GM12878 (cell line): ENCODE measurements at regions not wholly inside any gene's neighbourhood (a gene's known extent, or its start where the extent isn't known, plus 50 kb on each side); places are given as distances from the start of the nearest gene placed in this dataset.

Experiments
- ATAC-seq: fragments of 200-7000 bp; cut with Tn5 transposase; 3 replicates; pipeline ENCODE4 v1.9.1; 2020; ENCODE audit warnings: mild to moderate bottlenecking, moderate library complexity
- BruUV-seq: library from RNA; stranded (reverse); fragments of 400-500 nt; replicated peaks from 2 replicates; lab custom pipeline; 2021; lab: Mats Ljungman, UMichigan
- CTCF ChIA-PET: fragments of 300-600 bp; sonication (Branson Sonifier 250); formaldehyde crosslinking; extraction: SDS; loops from one replicate; lab custom pipeline; 2021; ENCODE audit warnings: inconsistent platforms; lab: Yijun Ruan, JAX
- POLR2A ChIA-PET: fragments of 350-600 bp; formaldehyde crosslinking; extraction: SDS; loops from one replicate; lab custom pipeline; 2021; ENCODE audit warnings: inconsistent platforms; lab: Charles Lee
- RAD21 ChIA-PET: fragments of 300-600 bp; sonication (Branson Sonifier 250); formaldehyde crosslinking; loops from one replicate; lab custom pipeline; 2023; ENCODE audit warnings: antibody characterized with exemption; ENCODE audit not compliant: unreplicated experiment; lab: Charles Lee
- SMC1A ChIA-PET: fragments of 300-600 bp; sonication (Branson Sonifier 250); formaldehyde crosslinking; loops from one replicate; lab custom pipeline; 2023; ENCODE audit not compliant: unreplicated experiment, uncharacterized antibody; lab: Charles Lee
- DNase-seq: peaks from one replicate; pipeline ENCODE4 v3.0.0-alpha.2; 2011; ENCODE audit warnings: low read depth, low spot score
- FAIRE-seq: peaks from 3 replicates; lab custom pipeline; 2011; peaks lifted over from hg19 to GRCh38; lab: Jason Lieb, UNC
- H2AFZ ChIP-seq: 2 replicates; pipeline ENCODE4 v1.6.0; 2011; ENCODE audit warnings: low read depth, low read length, control low read depth; ENCODE audit not compliant: control insufficient read depth
- H3K27ac ChIP-seq: 2 replicates; pipeline ENCODE4 v1.5.1; 2011; ENCODE audit warnings: control low read depth; ENCODE audit not compliant: control insufficient read depth, insufficient read depth
- H3K27me3 ChIP-seq, 2 experiments: replicated peaks in 1 of 2; 2 replicates each; pipeline versions ENCODE4 v1.6.0 to v1.6.1; 2011; ENCODE audit warnings: low read length in 1 of 2; ENCODE audit not compliant: control insufficient read depth in 2 of 2, insufficient read depth in 2 of 2
- H3K36me3 ChIP-seq, 2 experiments: 2 replicates each; pipeline ENCODE4 v1.5.1; 2011; ENCODE audit warnings: low read length in 1 of 2; ENCODE audit not compliant: control insufficient read depth in 2 of 2, insufficient read depth in 2 of 2
- H3K4me1 ChIP-seq: 2 replicates; pipeline ENCODE4 v1.6.1; 2011; ENCODE audit warnings: mild to moderate bottlenecking, low read length, moderate library complexity, mixed read lengths; ENCODE audit not compliant: control insufficient read depth, insufficient read depth
- H3K4me2 ChIP-seq: 2 replicates; pipeline ENCODE4 v1.6.0; 2011; ENCODE audit warnings: control low read depth; ENCODE audit not compliant: control insufficient read depth, insufficient read depth
- H3K4me3 ChIP-seq: fragments of 200-600 bp; sonication (generic); 2 replicates; pipeline ENCODE4 v1.5.1; 2016
- H3K79me2 ChIP-seq: 2 replicates; pipeline ENCODE4 v1.6.0; 2011; ENCODE audit warnings: low read length; ENCODE audit not compliant: control insufficient read depth, insufficient read depth
- H3K9ac ChIP-seq: 2 replicates; pipeline ENCODE4 v1.8.0; 2011; ENCODE audit warnings: low read length, control low read depth, mixed read lengths; ENCODE audit not compliant: control insufficient read depth, insufficient read depth
- H3K9me3 ChIP-seq: replicated peaks from 3 replicates; pipeline ENCODE4 v1.5.1; 2011; ENCODE audit warnings: mild to moderate bottlenecking, low read length; ENCODE audit not compliant: control insufficient read depth, insufficient read depth
- H4K20me1 ChIP-seq: 2 replicates; pipeline ENCODE4 v1.6.0; 2011; ENCODE audit not compliant: control insufficient read depth, insufficient read depth
- ASH2L ChIP-seq: fragments of 300-600, 200-600 bp; sonication (generic); IDR thresholded peaks from 2 replicates; pipeline ENCODE4 v1.6.1; 2017; ENCODE audit warnings: low read depth, mild to moderate bottlenecking, borderline replicate concordance
- DPF2 ChIP-seq: fragments of 450-650 bp; IDR thresholded peaks from 2 replicates; pipeline ENCODE4 v1.6.1; 2017; ENCODE audit warnings: mild to moderate bottlenecking
- JUNB ChIP-seq: IDR thresholded peaks from 2 replicates; pipeline ENCODE4 v1.6.1; 2016; ENCODE audit warnings: antibody characterized with exemption, mild to moderate bottlenecking
- KDM1A ChIP-seq: fragments of 200-600 bp; sonication (generic); IDR thresholded peaks from 2 replicates; pipeline ENCODE4 v1.6.1; 2016; ENCODE audit warnings: borderline replicate concordance
- MTA3 ChIP-seq: IDR thresholded peaks from 2 replicates; pipeline ENCODE4 v1.6.1; 2012; ENCODE audit warnings: low read length, inconsistent platforms, borderline replicate concordance
- RUNX3 ChIP-seq: IDR thresholded peaks from 2 replicates; pipeline ENCODE4 v1.6.1; 2012; ENCODE audit warnings: low read length, inconsistent platforms
- SP1 ChIP-seq: IDR thresholded peaks from one replicate; pipeline ENCODE4 v1.6.1; 2011; ENCODE audit warnings: low read depth, low read length
- TBL1XR1 ChIP-seq: IDR thresholded peaks from 2 replicates; pipeline ENCODE4 v1.6.1; 2012; ENCODE audit warnings: low read depth, low read length, improper control_type of control experiment
- WGBS: methylation state at CpG from one replicate; pipeline ENCODE4 v1.1.6; 2016; ENCODE audit warnings: low lambda C conversion rate; ENCODE audit not compliant: insufficient replicate concordance, insufficient coverage; ENCODE audit errors: missing lambda C conversion rate; 5-methylcytosine and 5-hydroxymethylcytosine counted together
- in situ Hi-C: fragments of 300-500 bp; cut with MboI; formaldehyde crosslinking; loops from 9 replicates; pipeline ENCODE4 v1.14.3; 2018; ENCODE audit warnings: mixed read lengths
- intact Hi-C: fragments of 100-400 bp; cut with micrococcal nuclease; formaldehyde crosslinking; loops from one replicate; pipeline ENCODE4 v1.14.2; 2022; ENCODE audit not compliant: unreplicated experiment
- TF ChIP-seq, protein P1 (sequence below): IDR thresholded peaks from 2 replicates; pipeline ENCODE4 v1.6.1; 2011; ENCODE audit warnings: low read depth, low read length, improper control_type of control experiment, borderline replicate concordance
- TF ChIP-seq, protein P2 (sequence below): IDR thresholded peaks from 2 replicates; pipeline ENCODE4 v1.6.1; 2012; ENCODE audit warnings: low read depth, low read length, improper control_type of control experiment
- TF ChIP-seq, protein P3 (sequence below): fragments of 450-650 bp; IDR thresholded peaks from 2 replicates; pipeline ENCODE4 v1.6.1; 2016; ENCODE audit warnings: mild to moderate bottlenecking

DNA sequence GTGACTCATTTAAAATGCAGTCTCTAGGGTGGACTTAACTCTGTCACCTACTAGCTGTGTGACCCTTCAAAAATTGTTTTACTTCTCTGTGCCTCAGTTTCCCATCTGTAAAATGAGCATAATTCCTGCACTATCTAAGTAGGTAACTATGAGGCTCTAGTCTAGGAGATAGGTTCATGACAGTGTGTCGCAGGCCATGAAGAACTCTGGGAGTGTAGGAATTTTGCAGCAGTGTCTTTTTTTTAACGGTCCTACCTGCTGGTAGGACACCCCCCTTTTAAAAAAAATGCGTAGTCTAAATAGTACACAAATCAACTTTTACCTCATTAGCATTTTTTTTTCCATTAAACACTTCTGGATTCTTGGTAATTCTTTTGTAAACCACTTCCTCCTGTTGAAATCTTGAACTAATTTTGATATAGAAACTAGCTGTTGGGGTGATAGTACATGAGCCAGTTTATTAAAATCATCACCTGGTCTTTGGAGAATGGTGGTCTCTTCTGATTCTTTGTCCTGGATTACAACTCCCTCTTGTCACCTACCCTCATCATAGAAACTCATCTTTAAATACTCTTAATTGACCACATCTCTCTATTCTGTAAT lies 86.0 kb upstream of the SLC38A2 start:
- Histone ChIP-seq H3K27me3 (no peaks in the 10 kb centered on the region), H3K4me2 (no peak overlapping the region), H3K4me3 (no peak overlapping the region), H3K27ac (no peak overlapping the region), H4K20me1 (no peaks in the 10 kb centered on the region), H3K79me2 (no peaks in the 10 kb centered on the region), H3K9ac (no peak overlapping the region), H3K4me1 (peaks cover 22% of the 10 kb centered on the region), H3K9me3 (no peaks in the 10 kb centered on the region), H2AFZ (no peak overlapping the region), H3K36me3 (no peaks in the 10 kb centered on the region)
- in situ Hi-C loops (no loop called here), intact Hi-C loops (no loop called here)
- BruUV-seq, result no TSS peak
- no peak for ATAC-seq
- FAIRE-seq, result no peak
- ChIA-PET POLR2A (interaction anchor here (3.3 kb wide), 1 partner anchor 12 kb away, joined by 21 read pairs; no protein-coding TSS in a partner anchor), CTCF (interaction anchor here (0.7 to 1.6 kb wide), 3 partner anchors 19 to 725 kb away, joined by 3 to 4 read pairs (median 4); no protein-coding TSS in a partner anchor), SMC1A (interaction anchor here (0.6 to 3.0 kb wide), 6 partner anchors 12 to 71 kb away, joined by 3 to 21 read pairs (median 4); no protein-coding TSS in a partner anchor), RAD21 (interaction anchor here (1.2 to 2.8 kb wide), 2 partner anchors 12 to 67 kb away, joined by 3 to 22 read pairs; no protein-coding TSS in a partner anchor)
- TF ChIP-seq SP1, result no peak
- TF ChIP-seq RUNX3, result 0 out of 2 replicates have a peak, but pooled peaks have one; percentile 6
- 33% methylated on average over 3 of the region's 3 CpGs for WGBS
- DNase-seq, result no peak

DNA sequence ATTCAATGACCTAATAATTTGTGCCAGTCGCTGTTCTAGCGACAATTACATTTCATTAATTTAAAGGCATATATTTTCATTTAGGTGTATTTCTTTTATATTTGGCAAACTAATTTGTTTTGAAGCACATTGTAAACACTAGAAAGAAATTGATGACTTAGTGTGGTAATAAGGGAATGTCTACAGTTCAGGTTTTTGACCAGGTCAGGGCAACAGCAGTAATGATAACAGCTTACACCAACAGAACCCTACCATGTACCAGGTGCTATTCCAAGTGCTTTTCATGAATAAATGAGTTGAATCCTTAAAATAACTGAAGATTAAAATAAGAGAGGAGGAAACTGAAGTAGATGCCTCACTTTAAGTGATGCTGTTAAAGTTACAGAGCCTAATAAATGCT lies 85.4 kb upstream of the SLC38A2 start:
- Histone ChIP-seq H2AFZ (no peak overlapping the region), H3K79me2 (no peaks in the 10 kb centered on the region), H3K27ac (no peak overlapping the region), H4K20me1 (no peaks in the 10 kb centered on the region), H3K4me2 (no peak overlapping the region), H3K36me3 (no peaks in the 10 kb centered on the region), H3K9ac (no peak overlapping the region), H3K4me1 (peaks cover 22% of the 10 kb centered on the region), H3K4me3 (no peak overlapping the region), H3K27me3 (no peaks in the 10 kb centered on the region), H3K9me3 (no peaks in the 10 kb centered on the region)
- no peak for TF ChIP-seq KDM1A
- TF ChIP-seq, protein P1, sequence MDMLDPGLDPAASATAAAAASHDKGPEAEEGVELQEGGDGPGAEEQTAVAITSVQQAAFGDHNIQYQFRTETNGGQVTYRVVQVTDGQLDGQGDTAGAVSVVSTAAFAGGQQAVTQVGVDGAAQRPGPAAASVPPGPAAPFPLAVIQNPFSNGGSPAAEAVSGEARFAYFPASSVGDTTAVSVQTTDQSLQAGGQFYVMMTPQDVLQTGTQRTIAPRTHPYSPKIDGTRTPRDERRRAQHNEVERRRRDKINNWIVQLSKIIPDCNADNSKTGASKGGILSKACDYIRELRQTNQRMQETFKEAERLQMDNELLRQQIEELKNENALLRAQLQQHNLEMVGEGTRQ, result no peak
- TF ChIP-seq DPF2, result no peak
- TF ChIP-seq JUNB, result no peak
- TF ChIP-seq, protein P2, sequence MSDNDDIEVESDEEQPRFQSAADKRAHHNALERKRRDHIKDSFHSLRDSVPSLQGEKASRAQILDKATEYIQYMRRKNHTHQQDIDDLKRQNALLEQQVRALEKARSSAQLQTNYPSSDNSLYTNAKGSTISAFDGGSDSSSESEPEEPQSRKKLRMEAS, result no peak
- no peak for TF ChIP-seq TBL1XR1
- TF ChIP-seq, protein P3, sequence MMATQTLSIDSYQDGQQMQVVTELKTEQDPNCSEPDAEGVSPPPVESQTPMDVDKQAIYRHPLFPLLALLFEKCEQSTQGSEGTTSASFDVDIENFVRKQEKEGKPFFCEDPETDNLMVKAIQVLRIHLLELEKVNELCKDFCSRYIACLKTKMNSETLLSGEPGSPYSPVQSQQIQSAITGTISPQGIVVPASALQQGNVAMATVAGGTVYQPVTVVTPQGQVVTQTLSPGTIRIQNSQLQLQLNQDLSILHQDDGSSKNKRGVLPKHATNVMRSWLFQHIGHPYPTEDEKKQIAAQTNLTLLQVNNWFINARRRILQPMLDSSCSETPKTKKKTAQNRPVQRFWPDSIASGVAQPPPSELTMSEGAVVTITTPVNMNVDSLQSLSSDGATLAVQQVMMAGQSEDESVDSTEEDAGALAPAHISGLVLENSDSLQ, result no peak
- no peak for TF ChIP-seq ASH2L
- no peak for TF ChIP-seq MTA3
- BruUV-seq, result no TSS peak
- CTCF ChIA-PET, result interaction anchor here (0.7 kb wide), 1 partner anchor 724 kb away, joined by 3 read pairs; no protein-coding TSS in a partner anchor
- in situ Hi-C loops (no loop called here), intact Hi-C loops (no loop called here)
- POLR2A ChIA-PET, result interaction anchor here (3.3 kb wide), 1 partner anchor 13 kb away, joined by 21 read pairs; no protein-coding TSS in a partner anchor
- RAD21 ChIA-PET, result interaction anchor here (1.2 kb wide), 1 partner anchor 67 kb away, joined by 3 read pairs; no protein-coding TSS in a partner anchor
- WGBS, result 98% methylated on average over 2 of the region's 2 CpGs
- no peak for FAIRE-seq
- no peak for DNase-seq
- no peak for ATAC-seq
- SMC1A ChIA-PET, result no interaction called here
